Progenitor cell of endocrine pancreas (in vitro differentiated cells): ENCODE measurements at regions not wholly inside any gene's neighbourhood (a gene's known extent, or its start where the extent isn't known, plus 50 kb on each side); places are given as distances from the start of the nearest gene placed in this dataset.
"Not testable (repeated sequence)": the region's sequence is repeated elsewhere in the genome, so short reads cannot be mapped to it uniquely, and the experiment has no call there.

Experiments used
- DNase-seq: peaks from one replicate; pipeline ENCODE4 v3.0.0; 2021; ENCODE audit warnings: low spot score; ENCODE audit not compliant: unreplicated experiment
- H3K27ac Mint-ChIP-seq: 2 replicates; pipeline ENCODE4 v1.8.0; 2021; ENCODE audit warnings: mild to moderate bottlenecking, moderate library complexity, mixed read lengths
- H3K27me3 Mint-ChIP-seq: 2 replicates; pipeline ENCODE4 v1.8.0; 2021; ENCODE audit warnings: mixed read lengths
- H3K36me3 Mint-ChIP-seq: 2 replicates; pipeline ENCODE4 v1.8.0; 2022; ENCODE audit warnings: mixed read lengths; ENCODE audit not compliant: insufficient read depth
- H3K4me1 Mint-ChIP-seq: 2 replicates; pipeline ENCODE4 v1.8.0; 2021; ENCODE audit warnings: low read depth, mixed read lengths
- H3K4me3 Mint-ChIP-seq: 2 replicates; pipeline ENCODE4 v1.8.0; 2021; ENCODE audit warnings: low read depth, mild to moderate bottlenecking, moderate library complexity, mixed read lengths
- H3K9me3 Mint-ChIP-seq: 2 replicates; pipeline ENCODE4 v1.8.0; 2021; ENCODE audit warnings: low read depth, mixed read lengths
- TF ChIP-seq, protein P1 (sequence below): fragments of 200-600 bp; sonication (generic); IDR thresholded peaks from one replicate; pipeline ENCODE4 v1.5.0; 2021; ENCODE audit warnings: antibody characterized with exemption, mild to moderate bottlenecking; ENCODE audit not compliant: unreplicated experiment

DNA sequence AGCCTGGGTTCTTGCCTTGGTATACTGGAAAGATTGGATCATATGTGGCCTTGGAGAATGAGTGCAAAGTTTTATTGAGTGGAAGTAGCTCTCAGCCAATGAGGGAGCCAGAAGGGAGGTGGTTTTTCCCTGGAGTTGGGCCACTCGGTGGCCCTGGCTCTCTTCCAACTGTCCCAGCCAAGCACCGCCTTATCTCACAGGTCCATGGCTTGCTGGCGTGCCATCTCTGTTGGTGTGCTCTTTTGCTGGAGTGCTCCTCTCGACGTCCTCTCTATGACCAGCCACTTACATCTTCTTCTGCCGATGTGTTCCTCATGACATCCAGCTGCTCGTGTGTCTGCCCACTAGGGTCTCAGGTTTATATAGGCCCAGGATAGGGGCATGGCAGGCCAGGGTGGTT lies 505.9 kb upstream of the SYNCRIP start:
- H3K4me3 Mint-ChIP-seq, result no peak overlapping the region
- no peaks in the 10 kb centered on the region for H3K9me3 Mint-ChIP-seq
- TF ChIP-seq, protein P1, sequence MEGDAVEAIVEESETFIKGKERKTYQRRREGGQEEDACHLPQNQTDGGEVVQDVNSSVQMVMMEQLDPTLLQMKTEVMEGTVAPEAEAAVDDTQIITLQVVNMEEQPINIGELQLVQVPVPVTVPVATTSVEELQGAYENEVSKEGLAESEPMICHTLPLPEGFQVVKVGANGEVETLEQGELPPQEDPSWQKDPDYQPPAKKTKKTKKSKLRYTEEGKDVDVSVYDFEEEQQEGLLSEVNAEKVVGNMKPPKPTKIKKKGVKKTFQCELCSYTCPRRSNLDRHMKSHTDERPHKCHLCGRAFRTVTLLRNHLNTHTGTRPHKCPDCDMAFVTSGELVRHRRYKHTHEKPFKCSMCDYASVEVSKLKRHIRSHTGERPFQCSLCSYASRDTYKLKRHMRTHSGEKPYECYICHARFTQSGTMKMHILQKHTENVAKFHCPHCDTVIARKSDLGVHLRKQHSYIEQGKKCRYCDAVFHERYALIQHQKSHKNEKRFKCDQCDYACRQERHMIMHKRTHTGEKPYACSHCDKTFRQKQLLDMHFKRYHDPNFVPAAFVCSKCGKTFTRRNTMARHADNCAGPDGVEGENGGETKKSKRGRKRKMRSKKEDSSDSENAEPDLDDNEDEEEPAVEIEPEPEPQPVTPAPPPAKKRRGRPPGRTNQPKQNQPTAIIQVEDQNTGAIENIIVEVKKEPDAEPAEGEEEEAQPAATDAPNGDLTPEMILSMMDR, result no peak
- H3K27me3 Mint-ChIP-seq, result no peaks in the 10 kb centered on the region
- no peaks in the 10 kb centered on the region for H3K36me3 Mint-ChIP-seq
- no peaks in the 10 kb centered on the region for H3K4me1 Mint-ChIP-seq
- no peak for DNase-seq
- H3K27ac Mint-ChIP-seq, result no peak overlapping the region

DNA sequence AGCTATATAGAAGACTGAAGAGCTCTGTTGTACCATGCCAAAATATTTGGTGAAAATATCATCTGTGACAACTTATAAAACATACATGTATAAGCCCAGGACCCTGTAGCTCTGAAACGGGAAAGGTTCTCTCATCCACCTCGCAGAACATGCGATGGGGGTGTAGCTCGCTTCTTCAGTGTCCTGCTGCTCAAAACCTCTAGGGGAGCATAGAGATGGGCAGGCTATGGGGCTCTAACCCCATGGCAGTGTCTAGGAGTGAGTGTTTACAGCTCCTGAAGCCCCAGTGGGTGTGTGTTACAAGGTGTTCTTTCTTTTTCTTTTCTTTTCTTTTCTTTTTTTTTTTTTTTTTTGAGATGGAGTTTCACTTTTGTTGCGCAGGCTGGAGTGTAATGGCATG lies 505.2 kb upstream of the SYNCRIP start:
- Mint-ChIP-seq H3K36me3 (no peaks in the 10 kb centered on the region), H3K27ac (no peak overlapping the region), H3K4me1 (no peaks in the 10 kb centered on the region), H3K9me3 (peaks cover 4% of the 10 kb centered on the region), H3K27me3 (no peaks in the 10 kb centered on the region), H3K4me3 (no peak overlapping the region)
- TF ChIP-seq, protein P1, result no peak
- no peak for DNase-seq

DNA sequence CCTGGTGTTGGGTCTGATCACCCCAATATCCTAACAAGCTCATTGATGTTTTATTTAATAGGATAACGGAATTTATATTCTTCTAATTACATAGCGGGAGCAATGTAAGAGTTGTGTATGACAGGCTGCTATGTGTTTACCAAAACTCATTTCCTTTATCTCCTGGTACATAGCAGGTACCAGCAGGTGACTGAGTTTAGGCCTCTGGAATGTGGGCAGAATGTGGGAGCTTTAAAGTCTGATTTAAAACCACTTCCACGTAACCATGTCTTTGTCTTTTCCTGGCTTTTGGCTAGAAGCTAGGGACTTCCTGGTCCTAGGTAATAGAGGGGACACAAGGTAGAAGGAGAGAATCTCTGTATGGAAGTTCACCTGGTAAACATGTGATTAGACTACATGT lies 504.6 kb upstream of the SYNCRIP start:
- no peaks in the 10 kb centered on the region for H3K4me1 Mint-ChIP-seq
- peaks cover 6% of the 10 kb centered on the region for H3K9me3 Mint-ChIP-seq
- no peak overlapping the region for H3K27ac Mint-ChIP-seq
- TF ChIP-seq, protein P1, result no peak
- no peaks in the 10 kb centered on the region for H3K27me3 Mint-ChIP-seq
- H3K4me3 Mint-ChIP-seq, result no peak overlapping the region
- no peak for DNase-seq
- H3K36me3 Mint-ChIP-seq, result no peaks in the 10 kb centered on the region

DNA sequence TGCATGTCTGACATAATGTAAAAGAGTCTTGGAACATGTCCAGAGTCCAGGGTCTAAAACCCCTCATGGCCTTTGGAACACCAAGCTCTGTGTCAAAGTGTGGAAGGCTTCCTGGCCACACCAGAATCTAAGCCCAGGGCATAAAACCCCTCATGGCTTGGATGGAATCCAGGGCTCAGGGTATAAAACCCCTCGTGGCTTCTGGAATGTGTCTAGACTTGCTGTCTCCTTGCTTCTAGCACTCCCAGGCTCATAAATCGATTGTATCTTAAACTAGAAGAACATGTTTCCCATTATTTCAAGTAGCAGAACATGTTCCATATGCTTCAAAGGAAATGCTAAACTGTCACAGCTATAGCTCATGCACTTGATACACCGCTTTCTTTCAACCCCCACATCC lies 504.1 kb upstream of the SYNCRIP start:
- H3K27ac Mint-ChIP-seq, H3K27me3 Mint-ChIP-seq, H3K4me1 Mint-ChIP-seq, H3K9me3 Mint-ChIP-seq, H3K36me3 Mint-ChIP-seq, H3K4me3 Mint-ChIP-seq, DNase-seq: not testable (repeated sequence)

DNA sequence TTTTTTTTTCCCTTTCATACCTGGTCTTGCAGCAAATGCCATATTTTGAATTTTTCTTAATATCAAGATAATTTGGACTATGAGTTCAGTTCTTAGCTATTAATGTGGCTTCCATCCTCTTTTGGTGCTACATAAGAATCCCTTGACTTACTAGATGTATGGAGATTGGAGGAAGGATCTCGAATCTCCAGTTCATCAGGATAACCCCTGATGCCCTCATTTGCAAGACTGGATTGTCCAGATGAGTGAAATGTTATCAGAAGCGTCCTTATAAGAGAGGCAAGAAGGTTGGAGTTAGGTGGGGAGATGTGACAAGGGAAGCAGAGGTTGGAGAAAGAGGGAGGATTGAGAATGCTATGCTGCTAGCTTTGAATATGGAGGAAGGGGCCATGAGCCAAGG lies 499.6 kb upstream of the SYNCRIP start:
- H3K27me3 Mint-ChIP-seq, result no peaks in the 10 kb centered on the region
- no peaks in the 10 kb centered on the region for H3K4me1 Mint-ChIP-seq
- H3K27ac Mint-ChIP-seq, result no peak overlapping the region
- no peak for DNase-seq
- no peak overlapping the region for H3K4me3 Mint-ChIP-seq
- H3K36me3 Mint-ChIP-seq, result no peaks in the 10 kb centered on the region
- H3K9me3 Mint-ChIP-seq, result peaks cover 7% of the 10 kb centered on the region
- TF ChIP-seq, protein P1, result no peak

DNA sequence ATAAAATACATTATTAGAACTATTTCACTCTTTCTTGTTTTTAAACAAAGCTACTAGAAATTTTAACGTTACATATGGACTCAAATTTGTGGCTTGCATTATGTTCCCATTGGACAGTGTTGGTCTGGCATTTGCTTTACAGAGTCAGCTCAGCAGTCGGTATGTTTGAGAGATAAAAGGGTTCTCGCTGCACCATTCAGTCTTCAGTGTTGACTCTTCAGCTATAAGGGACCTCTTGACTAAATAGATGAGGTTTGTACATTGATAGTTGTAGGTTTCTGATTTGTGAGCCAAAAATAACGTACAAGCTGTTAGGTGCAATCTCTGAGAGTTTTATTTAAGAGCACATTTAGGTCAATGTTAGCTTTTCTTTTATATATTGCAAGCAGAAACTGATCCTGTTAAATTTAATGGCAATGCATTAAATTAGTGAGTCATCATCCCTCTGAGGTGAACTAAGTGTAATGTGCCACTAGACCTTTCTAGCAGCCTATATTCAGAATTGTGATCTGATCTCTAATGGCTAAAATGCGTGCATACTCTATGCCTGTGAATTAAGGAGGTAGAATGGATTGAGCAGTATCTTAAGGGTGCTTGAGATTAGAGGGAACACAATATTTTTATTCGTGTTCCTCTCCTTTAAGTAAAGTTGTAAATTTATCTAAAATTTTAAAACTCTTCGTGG lies 485.6 kb upstream of the SYNCRIP start:
- no peaks in the 10 kb centered on the region for H3K4me1 Mint-ChIP-seq
- no peak overlapping the region for H3K27ac Mint-ChIP-seq
- TF ChIP-seq, protein P1, result no peak
- H3K9me3 Mint-ChIP-seq, result peaks cover 14% of the 10 kb centered on the region
- H3K4me3 Mint-ChIP-seq, result no peak overlapping the region
- H3K36me3 Mint-ChIP-seq, result no peaks in the 10 kb centered on the region
- H3K27me3 Mint-ChIP-seq, result no peaks in the 10 kb centered on the region
- no peak for DNase-seq
